ENCODE measurements at regions not wholly inside any gene's neighbourhood (a gene's known extent, or its start where the extent isn't known, plus 50 kb on each side); places are given as distances from the start of the nearest gene placed in this dataset.

DNA sequence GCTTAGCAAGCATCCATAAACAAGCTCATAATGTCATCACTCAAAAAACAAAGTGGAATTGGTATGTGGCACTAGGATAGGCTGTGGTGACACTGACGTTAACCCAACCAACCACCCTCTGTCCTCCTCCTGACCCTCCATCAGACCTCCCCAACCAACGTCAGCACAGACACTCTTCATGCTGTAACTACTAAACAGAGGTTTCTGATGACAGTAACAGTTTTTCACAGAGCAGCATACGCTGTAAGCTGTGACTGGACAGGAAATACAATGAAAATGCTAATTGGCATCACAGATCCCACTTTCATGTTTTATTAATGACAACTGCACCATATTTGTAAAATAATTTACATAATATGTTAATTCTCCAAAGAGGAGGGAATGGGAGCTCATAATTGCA lies 238.0 kb downstream of the IRS2 start:
- Histone ChIP-seq H2AK9ac (replicated peaks; ENCODE audit: low read depth, low read length, poor library complexity) (no peak overlapping the region), H3K14ac (replicated peaks; ENCODE audit: low read depth, low read length) (no peak overlapping the region), H3K4me3 (ENCODE audit: insufficient read depth, low read depth, low read length) (no peak overlapping the region), H3K9ac (ENCODE audit: low read depth, low read length) (no peak overlapping the region), H4K5ac (ENCODE audit: low read depth, low read length) (no peak overlapping the region), H2AK5ac (ENCODE audit: low read depth, low read length) (no peak overlapping the region), H3K4ac (ENCODE audit: low read depth, low read length) (no peak overlapping the region), H4K20me1 (ENCODE audit: insufficient read depth, low read length) (no peaks in the 10 kb centered on the region), H3K18ac (ENCODE audit: low read depth, low read length) (no peak overlapping the region), H3K9me3 (ENCODE audit: control insufficient read depth, insufficient read depth, low read length) (no peaks in the 10 kb centered on the region), H3K4me1 (ENCODE audit: control insufficient read depth, insufficient read depth, low read length) (no peaks in the 10 kb centered on the region), H4K91ac (ENCODE audit: insufficient read depth, low read depth, low read length) (no peak overlapping the region), H2BK120ac (ENCODE audit: low read depth, low read length) (no peak overlapping the region), H3K27me3 (ENCODE audit: control insufficient read depth, insufficient read depth, low read length) (peaks cover 17% of the 10 kb centered on the region), H3K56ac (ENCODE audit: extremely low read depth, insufficient read depth, low read length) (no peak overlapping the region), H3K23ac (ENCODE audit: low read depth, low read length) (no peak overlapping the region), H3K27ac (ENCODE audit: insufficient read depth, low read length) (no peak overlapping the region), H4K8ac (ENCODE audit: low read depth in 2 of 2, low read length in 2 of 2) (no peak overlapping the region), H2BK20ac (ENCODE audit: low read depth, low read length) (no peak overlapping the region), H2BK15ac (ENCODE audit: low read depth, low read length) (no peak overlapping the region), H3K4me2 (ENCODE audit: low read depth, low read length) (no peak overlapping the region), H2BK5ac (ENCODE audit: low read depth, low read length, poor library complexity, severe bottlenecking) (no peak overlapping the region), H3K79me1 (ENCODE audit: low read depth in 1 of 2, low read length in 2 of 2) (no peaks in the 10 kb centered on the region), H3K9me1 (ENCODE audit: insufficient read depth, low read length) (no peaks in the 10 kb centered on the region; the same call in 1 of the 2 replicates), H2AFZ (replicated peaks; ENCODE audit: low read length, poor library complexity) (no peak overlapping the region), H3K36me3 (ENCODE audit: control insufficient read depth, insufficient read depth, low read length) (no peaks in the 10 kb centered on the region)
- dilution Hi-C loops (cut with HindIII; ENCODE audit: low sequenced_read_pairs, unreplicated experiment) (no loop called here), intact Hi-C loops (cut with micrococcal nuclease) (no loop called here), in situ Hi-C loops (cut with MboI; ENCODE audit: low sequenced_read_pairs) (no loop called here)
- TF ChIP-seq CHD1 (IDR thresholded peaks at IDR 0.05; ENCODE audit: low read depth, low read length) (no peak), CEBPB (IDR thresholded peaks at IDR 0.05; ENCODE audit: low read depth, low read length) (no peak), NFE2L2 (IDR thresholded peaks at IDR 0.05; ENCODE audit: low read depth, low read length) (no peak), POLR2A (IDR thresholded peaks at IDR 0.05; ENCODE audit: low read depth, low read length) (no peak), RFX5 (IDR thresholded peaks at IDR 0.05; ENCODE audit: low read depth, low read length) (no peak), RAD21 (IDR thresholded peaks at IDR 0.05; ENCODE audit: low read length) (no peak), BHLHE40 (IDR thresholded peaks at IDR 0.05; ENCODE audit: low read depth, low read length) (no peak), MAFK (IDR thresholded peaks at IDR 0.05; ENCODE audit: low read depth, low read length) (no peak), FOS (IDR thresholded peaks at IDR 0.05; ENCODE audit: low read depth, low read length) (no peak), RCOR1 (IDR thresholded peaks at IDR 0.05; ENCODE audit: insufficient replicate concordance, low read length) (no peak)
- TF ChIP-seq, protein P1, sequence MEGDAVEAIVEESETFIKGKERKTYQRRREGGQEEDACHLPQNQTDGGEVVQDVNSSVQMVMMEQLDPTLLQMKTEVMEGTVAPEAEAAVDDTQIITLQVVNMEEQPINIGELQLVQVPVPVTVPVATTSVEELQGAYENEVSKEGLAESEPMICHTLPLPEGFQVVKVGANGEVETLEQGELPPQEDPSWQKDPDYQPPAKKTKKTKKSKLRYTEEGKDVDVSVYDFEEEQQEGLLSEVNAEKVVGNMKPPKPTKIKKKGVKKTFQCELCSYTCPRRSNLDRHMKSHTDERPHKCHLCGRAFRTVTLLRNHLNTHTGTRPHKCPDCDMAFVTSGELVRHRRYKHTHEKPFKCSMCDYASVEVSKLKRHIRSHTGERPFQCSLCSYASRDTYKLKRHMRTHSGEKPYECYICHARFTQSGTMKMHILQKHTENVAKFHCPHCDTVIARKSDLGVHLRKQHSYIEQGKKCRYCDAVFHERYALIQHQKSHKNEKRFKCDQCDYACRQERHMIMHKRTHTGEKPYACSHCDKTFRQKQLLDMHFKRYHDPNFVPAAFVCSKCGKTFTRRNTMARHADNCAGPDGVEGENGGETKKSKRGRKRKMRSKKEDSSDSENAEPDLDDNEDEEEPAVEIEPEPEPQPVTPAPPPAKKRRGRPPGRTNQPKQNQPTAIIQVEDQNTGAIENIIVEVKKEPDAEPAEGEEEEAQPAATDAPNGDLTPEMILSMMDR (conservative IDR thresholded peaks at IDR 0.05; ENCODE audit: low read depth, low read length): no peak
- WGBS, 2 experiments (ENCODE audit: extremely low coverage in 2 of 2, insufficient read length in 1 of 2): no CpG with 5 or more reads among the region's 3 CpGs
- no peak for ATAC-seq (ENCODE audit: low read depth)
- no peak for DNase-seq
- ChIA-PET POLR2A (ENCODE audit: unreplicated experiment) (no interaction called here), CTCF (no interaction called here)
- BruUV-seq (replicated peaks): no TSS peak

Measured in IMR-90 (cell line).